CD4-positive, alpha-beta memory T cell (primary cell): ENCODE measurements at regions not wholly inside any gene's neighbourhood (a gene's known extent, or its start where the extent isn't known, plus 50 kb on each side); places are given as distances from the start of the nearest gene placed in this dataset.
"Not testable (repeated sequence)": the region's sequence is repeated elsewhere in the genome, so short reads cannot be mapped to it uniquely, and the experiment has no call there.

ENCODE experiments used
- CTCF ChIA-PET: fragments of 350-600 bp; sonication (Branson Sonifier 250); formaldehyde crosslinking; loops from one replicate; lab custom pipeline; 2021; ENCODE audit warnings: inconsistent platforms; ENCODE audit not compliant: partially characterized antibody; lab: Charles Lee
- POLR2A ChIA-PET: fragments of 350-600 bp; sonication (Branson Sonifier 250); formaldehyde crosslinking; loops from one replicate; lab custom pipeline; 2021; ENCODE audit not compliant: partially characterized antibody; lab: Charles Lee
- DNase-seq, 5 donors: peaks; one replicate each; pipeline versions ENCODE4 v3.0.0 to v3.0.0-alpha.2; 2020 to 2022; ENCODE audit warnings: mixed read lengths in 1 of 5
- H3K27ac ChIP-seq: one replicate; pipeline ENCODE4 v1.7.0; 2013; ENCODE audit warnings: low read depth, low read length
- H3K27me3 ChIP-seq: 2 replicates; pipeline ENCODE4 v1.7.0; 2013; ENCODE audit warnings: mild to moderate bottlenecking, low read length, moderate library complexity; ENCODE audit not compliant: insufficient read depth
- H3K36me3 ChIP-seq: 2 replicates; pipeline ENCODE4 v1.7.0; 2013; ENCODE audit warnings: mild to moderate bottlenecking, low read length, moderate library complexity; ENCODE audit not compliant: insufficient read depth
- H3K4me1 ChIP-seq: 2 replicates; pipeline ENCODE4 v1.7.0; 2013; ENCODE audit warnings: mild to moderate bottlenecking, low read length, moderate library complexity; ENCODE audit not compliant: insufficient read depth
- H3K4me3 ChIP-seq, 2 donors: one replicate each; pipeline ENCODE4 v1.7.0; 2013; ENCODE audit warnings: low read length in 2 of 2, mild to moderate bottlenecking in 1 of 2
- H3K9me3 ChIP-seq, 2 donors: one replicate each; pipeline ENCODE4 v1.7.0; 2013; ENCODE audit warnings: low read length in 2 of 2, control low read depth in 1 of 2; ENCODE audit not compliant: control insufficient read depth in 1 of 2
- H3K27ac Mint-ChIP-seq, 7 donors: one replicate each; pipeline ENCODE4 v1.8.0; 2020 to 2021; ENCODE audit warnings: mixed read lengths in 7 of 7, mild to moderate bottlenecking in 6 of 7, inconsistent platforms in 3 of 7, moderate library complexity in 3 of 7
- H3K27me3 Mint-ChIP-seq, 2 donors: one replicate each; pipeline ENCODE4 v1.8.0; 2020 to 2021; ENCODE audit warnings: mixed read lengths in 2 of 2
- H3K36me3 Mint-ChIP-seq, 2 donors: one replicate each; pipeline ENCODE4 v1.8.0; 2020 to 2021; ENCODE audit warnings: mixed read lengths in 2 of 2, inconsistent platforms in 1 of 2, mild to moderate bottlenecking in 1 of 2
- H3K4me1 Mint-ChIP-seq, 4 donors: one replicate each; pipeline ENCODE4 v1.8.0; 2020 to 2021; ENCODE audit warnings: mixed read lengths in 4 of 4, mild to moderate bottlenecking in 1 of 4
- H3K4me3 Mint-ChIP-seq, 8 donors: one replicate each; pipeline ENCODE4 v1.8.0; 2020 to 2021; ENCODE audit warnings: mixed read lengths in 8 of 8, mild to moderate bottlenecking in 7 of 8, moderate library complexity in 6 of 8, inconsistent platforms in 3 of 8
- H3K9me3 Mint-ChIP-seq, 8 donors: one replicate each; pipeline ENCODE4 v1.8.0; 2020 to 2021; ENCODE audit warnings: mixed read lengths in 8 of 8, mild to moderate bottlenecking in 5 of 8, inconsistent platforms in 3 of 8, moderate library complexity in 1 of 8
- intact Hi-C: fragments of 100-400 bp; cut with micrococcal nuclease; formaldehyde crosslinking; loops from one replicate; pipeline ENCODE4 v1.15.1; 2023

GRCh38 chr3:134106580-134106979 lies 76.9 kb upstream of the SLCO2A1 start:
- POLR2A ChIA-PET: no interaction called here
- no peak overlapping the region for H3K4me3 Mint-ChIP-seq
- CTCF ChIA-PET: no interaction called here
- peaks cover 6 to 54% (median 31%) of the 10 kb centered on the region in 8 donors for H3K9me3 Mint-ChIP-seq
- H3K27me3 Mint-ChIP-seq: peaks cover 3 to 6% of the 10 kb centered on the region in 2 donors
- H3K27ac Mint-ChIP-seq: no peak overlapping the region
- no peaks in the 10 kb centered on the region for H3K36me3 ChIP-seq
- DNase-seq: no peak
- intact Hi-C loops: no loop called here
- H3K27me3 ChIP-seq: no peaks in the 10 kb centered on the region
- H3K4me1 ChIP-seq: no peaks in the 10 kb centered on the region
- peaks cover 0 to 3% of the 10 kb centered on the region in 2 donors for H3K9me3 ChIP-seq
- H3K4me1 Mint-ChIP-seq: no peaks in the 10 kb centered on the region
- no peak overlapping the region for H3K27ac ChIP-seq
- peaks cover 4 to 13% of the 10 kb centered on the region in 2 donors for H3K36me3 Mint-ChIP-seq
- H3K4me3 ChIP-seq: no peak overlapping the region

GRCh38 chr3:134105876-134106556 lies 76.3 kb upstream of the SLCO2A1 start:
- ChIA-PET POLR2A (no interaction called here), CTCF (no interaction called here)
- Histone ChIP-seq H3K4me3 (no peak overlapping the region), H3K27ac (no peak overlapping the region), H3K36me3 (no peaks in the 10 kb centered on the region), H3K4me1 (no peaks in the 10 kb centered on the region), H3K9me3 (peaks cover 0 to 3% of the 10 kb centered on the region in 2 donors), H3K27me3 (no peaks in the 10 kb centered on the region)
- Mint-ChIP-seq H3K36me3 (peaks cover 4 to 13% of the 10 kb centered on the region in 2 donors), H3K4me1 (no peaks in the 10 kb centered on the region), H3K9me3 (peaks cover 6 to 49% (median 31%) of the 10 kb centered on the region in 8 donors), H3K4me3 (no peak overlapping the region), H3K27ac (no peak overlapping the region), H3K27me3 (peaks cover 3 to 6% of the 10 kb centered on the region in 2 donors)
- no peak for DNase-seq
- intact Hi-C loops: no loop called here

DNA sequence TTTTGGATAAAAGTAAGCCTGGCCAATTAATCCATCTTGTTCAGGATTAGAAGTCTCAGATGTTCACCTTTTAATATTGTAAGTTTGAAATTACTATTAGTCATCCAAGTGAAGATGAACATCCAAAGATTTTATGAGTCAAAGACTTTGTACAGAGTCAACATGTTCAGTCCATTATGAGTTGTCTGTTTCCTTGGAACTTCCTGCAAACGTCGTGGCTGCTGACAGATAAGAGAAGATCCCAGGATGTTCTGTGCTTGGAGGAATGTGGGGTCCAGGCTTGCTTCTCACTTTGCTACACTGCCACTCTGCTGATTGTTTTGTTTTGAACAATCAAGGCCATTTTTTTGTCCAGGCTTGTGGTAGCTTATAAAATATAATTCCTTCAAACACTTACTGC lies 74.3 kb upstream of the SLCO2A1 start:
- H3K36me3 Mint-ChIP-seq: peaks cover 2 to 13% of the 10 kb centered on the region in 2 donors
- H3K4me3 ChIP-seq: no peak overlapping the region
- H3K4me1 ChIP-seq: no peaks in the 10 kb centered on the region
- intact Hi-C loops: no loop called here
- CTCF ChIA-PET: no interaction called here
- DNase-seq: no peak
- no peaks in the 10 kb centered on the region for H3K36me3 ChIP-seq
- H3K9me3 ChIP-seq: peaks cover 0 to 3% of the 10 kb centered on the region in 2 donors
- H3K27me3 Mint-ChIP-seq: peaks cover 0 to 6% of the 10 kb centered on the region in 2 donors
- H3K9me3 Mint-ChIP-seq: peaks cover 3 to 55% (median 36%) of the 10 kb centered on the region in 8 donors
- H3K27me3 ChIP-seq: no peaks in the 10 kb centered on the region
- no peak overlapping the region for H3K4me3 Mint-ChIP-seq
- POLR2A ChIA-PET: no interaction called here
- H3K27ac Mint-ChIP-seq: no peak overlapping the region
- H3K27ac ChIP-seq: no peak overlapping the region
- no peaks in the 10 kb centered on the region for H3K4me1 Mint-ChIP-seq

DNA sequence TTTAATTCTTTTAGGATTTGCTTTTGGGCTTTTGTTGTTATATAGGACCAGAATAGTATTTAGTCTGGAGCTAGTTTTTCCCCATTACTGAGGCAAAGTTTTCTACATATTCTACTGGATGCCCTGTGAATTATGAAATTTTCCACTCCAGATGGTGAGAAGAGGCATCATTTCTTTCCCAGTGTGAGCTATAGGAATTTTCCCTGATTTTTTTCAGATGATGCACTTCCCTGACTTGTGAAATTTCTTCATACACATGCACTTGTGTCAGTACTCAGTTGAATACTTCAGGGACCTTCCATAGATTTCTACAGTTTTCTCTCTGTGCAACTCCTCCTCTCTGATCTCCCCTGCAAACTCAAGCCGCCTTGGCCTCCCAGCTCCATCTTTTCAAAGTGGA lies 73.7 kb upstream of the SLCO2A1 start:
- H3K9me3 Mint-ChIP-seq: peaks cover 3 to 55% (median 42%) of the 10 kb centered on the region in 8 donors
- H3K27me3 Mint-ChIP-seq: peaks cover 0 to 6% of the 10 kb centered on the region in 2 donors
- no peak overlapping the region for H3K27ac ChIP-seq
- H3K4me1 ChIP-seq: no peaks in the 10 kb centered on the region
- peaks cover 0 to 3% of the 10 kb centered on the region in 2 donors for H3K9me3 ChIP-seq
- ChIA-PET CTCF (no interaction called here), POLR2A (no interaction called here)
- no peak overlapping the region for H3K27ac Mint-ChIP-seq
- no peaks in the 10 kb centered on the region for H3K27me3 ChIP-seq
- no peak for DNase-seq
- peak overlapping the region in 1 of 8 donors; percentile 43 for H3K4me3 Mint-ChIP-seq
- peaks cover 2 to 9% of the 10 kb centered on the region in 2 donors for H3K36me3 Mint-ChIP-seq
- intact Hi-C loops: no loop called here
- no peaks in the 10 kb centered on the region for H3K4me1 Mint-ChIP-seq
- no peak overlapping the region for H3K4me3 ChIP-seq
- no peaks in the 10 kb centered on the region for H3K36me3 ChIP-seq

DNA sequence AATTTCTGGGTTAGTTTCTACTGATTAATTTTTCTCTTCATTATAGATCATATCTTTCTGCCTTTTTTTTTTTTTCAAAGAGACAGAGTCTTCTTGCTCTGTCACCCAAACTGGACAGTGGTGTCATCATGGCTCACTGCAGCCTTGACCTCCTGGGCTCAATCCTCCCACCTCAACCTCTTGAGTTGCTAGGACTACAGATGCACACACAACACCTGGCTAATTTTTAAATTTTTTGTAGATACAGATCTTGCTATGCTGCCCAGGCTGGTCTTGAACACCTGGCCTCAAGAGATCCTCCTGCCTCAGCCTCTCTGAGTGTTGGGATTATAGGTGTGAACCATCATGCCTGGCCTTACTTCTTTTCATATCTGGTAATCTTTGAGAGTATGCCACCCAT lies 73.3 kb upstream of the SLCO2A1 start:
- H3K27me3 Mint-ChIP-seq: peaks cover 0 to 6% of the 10 kb centered on the region in 2 donors
- intact Hi-C loops: no loop called here
- Histone ChIP-seq H3K27ac (no peak overlapping the region), H3K4me3 (no peak overlapping the region), H3K4me1 (no peaks in the 10 kb centered on the region), H3K9me3 (peaks cover 0 to 3% of the 10 kb centered on the region in 2 donors), H3K27me3 (no peaks in the 10 kb centered on the region), H3K36me3 (no peaks in the 10 kb centered on the region)
- no peak overlapping the region for H3K4me3 Mint-ChIP-seq
- no peaks in the 10 kb centered on the region for H3K4me1 Mint-ChIP-seq
- H3K9me3 Mint-ChIP-seq: peaks cover 3 to 58% (median 43%) of the 10 kb centered on the region in 8 donors
- ChIA-PET POLR2A (no interaction called here), CTCF (no interaction called here)
- H3K27ac Mint-ChIP-seq: no peak overlapping the region
- peaks cover 2 to 4% of the 10 kb centered on the region in 2 donors for H3K36me3 Mint-ChIP-seq
- DNase-seq: no peak

DNA sequence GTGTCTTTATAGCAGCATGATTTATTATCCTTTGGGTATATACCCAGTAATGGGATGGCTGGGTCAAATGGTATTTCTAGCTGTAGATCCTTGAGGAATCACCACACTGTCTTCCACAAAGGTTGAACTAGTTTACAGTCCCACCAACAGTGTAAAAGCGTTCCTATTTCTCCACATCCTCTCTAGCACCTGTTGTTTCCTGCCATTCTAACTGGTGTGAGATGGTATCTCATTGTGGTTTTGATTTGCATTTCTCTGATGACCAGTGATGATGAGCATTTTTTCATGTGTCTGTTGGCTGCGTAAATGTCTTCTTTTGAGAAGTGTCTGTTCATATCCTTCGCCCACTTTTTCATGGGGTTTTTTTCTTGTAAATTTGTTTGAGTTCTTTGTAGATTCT lies 66.5 kb upstream of the SLCO2A1 start:
- H3K9me3 Mint-ChIP-seq: peaks cover 0 to 42% (median 32%) of the 10 kb centered on the region in 8 donors
- H3K27ac ChIP-seq, DNase-seq, H3K4me3 ChIP-seq, H3K4me1 Mint-ChIP-seq, intact Hi-C loops, H3K27me3 ChIP-seq, H3K4me3 Mint-ChIP-seq, H3K36me3 ChIP-seq, H3K27me3 Mint-ChIP-seq, CTCF ChIA-PET, H3K36me3 Mint-ChIP-seq, POLR2A ChIA-PET, H3K9me3 ChIP-seq, H3K27ac Mint-ChIP-seq, H3K4me1 ChIP-seq: not testable (repeated sequence)

DNA sequence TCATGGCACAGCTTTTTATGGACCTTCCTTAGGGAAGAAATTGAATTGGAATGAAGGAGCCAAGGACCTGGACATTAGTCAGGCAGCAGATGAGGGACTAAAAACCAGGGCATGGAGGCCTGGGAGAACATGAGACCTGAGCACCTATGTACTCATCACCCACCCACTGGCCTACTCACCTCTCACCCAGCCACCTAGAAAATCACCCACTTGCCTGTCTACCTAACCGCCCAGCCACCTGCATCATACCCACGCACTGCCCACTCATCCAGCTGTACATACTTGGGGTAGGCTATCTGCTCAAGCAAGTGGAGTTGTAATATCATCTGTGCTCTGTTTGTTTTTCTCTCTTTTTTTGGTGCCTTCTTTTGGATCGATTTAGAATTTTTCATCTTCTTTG lies 65.3 kb upstream of the SLCO2A1 start:
- ChIA-PET CTCF (no interaction called here), POLR2A (no interaction called here)
- peaks cover 0 to 4% of the 10 kb centered on the region in 2 donors for H3K36me3 Mint-ChIP-seq
- Histone ChIP-seq H3K4me3 (no peak overlapping the region), H3K27me3 (no peaks in the 10 kb centered on the region), H3K4me1 (no peaks in the 10 kb centered on the region), H3K36me3 (no peaks in the 10 kb centered on the region), H3K9me3 (no peaks in the 10 kb centered on the region), H3K27ac (no peak overlapping the region)
- no peak for DNase-seq
- H3K27me3 Mint-ChIP-seq: no peaks in the 10 kb centered on the region
- intact Hi-C loops: no loop called here
- no peaks in the 10 kb centered on the region for H3K4me1 Mint-ChIP-seq
- peaks cover 0 to 36% (median 25%) of the 10 kb centered on the region in 8 donors for H3K9me3 Mint-ChIP-seq
- H3K4me3 Mint-ChIP-seq: no peak overlapping the region
- no peak overlapping the region for H3K27ac Mint-ChIP-seq
